ENCODE measurements at regions not wholly inside any gene's neighbourhood (a gene's known extent, or its start where the extent isn't known, plus 50 kb on each side); places are given as distances from the start of the nearest gene placed in this dataset.

DNA sequence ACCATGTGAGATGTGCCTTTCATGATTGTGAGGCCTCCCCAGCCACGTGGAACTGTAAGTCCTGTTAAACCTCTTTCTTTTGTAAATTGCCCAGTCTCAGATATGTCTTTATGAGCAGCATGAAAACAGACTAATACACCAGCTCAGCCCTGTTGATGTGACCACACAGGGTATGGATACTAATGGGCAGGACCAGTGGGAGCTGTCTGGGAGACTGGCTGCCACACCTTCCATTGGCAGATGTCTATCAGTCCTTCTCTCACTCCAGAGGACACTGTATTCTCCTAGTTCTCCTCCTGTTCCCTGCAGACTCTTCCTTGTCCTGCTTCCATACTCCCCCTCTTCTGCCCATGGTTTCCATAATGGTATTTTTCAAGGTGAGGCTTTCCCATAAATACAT, 104.4 kb downstream of the PRLHR start:
- no peaks in the 10 kb centered on the region for H3K79me2 ChIP-seq (ENCODE audit: low read length)
- ChIA-PET CTCF (no interaction called here), POLR2A (ENCODE audit: unreplicated experiment) (no interaction called here)
- no peak overlapping the region for H3K9ac ChIP-seq (ENCODE audit: low read length)
- TF ChIP-seq, protein P1, sequence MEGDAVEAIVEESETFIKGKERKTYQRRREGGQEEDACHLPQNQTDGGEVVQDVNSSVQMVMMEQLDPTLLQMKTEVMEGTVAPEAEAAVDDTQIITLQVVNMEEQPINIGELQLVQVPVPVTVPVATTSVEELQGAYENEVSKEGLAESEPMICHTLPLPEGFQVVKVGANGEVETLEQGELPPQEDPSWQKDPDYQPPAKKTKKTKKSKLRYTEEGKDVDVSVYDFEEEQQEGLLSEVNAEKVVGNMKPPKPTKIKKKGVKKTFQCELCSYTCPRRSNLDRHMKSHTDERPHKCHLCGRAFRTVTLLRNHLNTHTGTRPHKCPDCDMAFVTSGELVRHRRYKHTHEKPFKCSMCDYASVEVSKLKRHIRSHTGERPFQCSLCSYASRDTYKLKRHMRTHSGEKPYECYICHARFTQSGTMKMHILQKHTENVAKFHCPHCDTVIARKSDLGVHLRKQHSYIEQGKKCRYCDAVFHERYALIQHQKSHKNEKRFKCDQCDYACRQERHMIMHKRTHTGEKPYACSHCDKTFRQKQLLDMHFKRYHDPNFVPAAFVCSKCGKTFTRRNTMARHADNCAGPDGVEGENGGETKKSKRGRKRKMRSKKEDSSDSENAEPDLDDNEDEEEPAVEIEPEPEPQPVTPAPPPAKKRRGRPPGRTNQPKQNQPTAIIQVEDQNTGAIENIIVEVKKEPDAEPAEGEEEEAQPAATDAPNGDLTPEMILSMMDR (conservative IDR thresholded peaks at IDR 0.05; ENCODE audit: low read depth, low read length) = no peak
- TF ChIP-seq EZH2phosphoT487 (IDR thresholded peaks at IDR 0.05; ENCODE audit: borderline replicate concordance, low read length) (no peak), EZH2 (IDR thresholded peaks at IDR 0.05; ENCODE audit: low read length, unreplicated experiment) (no peak)
- no TSS peak for BruUV-seq (replicated peaks)
- H3F3A ChIP-seq (ENCODE audit: low read length, unreplicated experiment) = no peaks in the 10 kb centered on the region
- no peaks in the 10 kb centered on the region for H4K20me1 ChIP-seq (ENCODE audit: low read length)
- no peak overlapping the region for H3K4me2 ChIP-seq (ENCODE audit: low read length)
- H2AFZ ChIP-seq (ENCODE audit: low read length) = no peak overlapping the region
- H3K4me3 ChIP-seq (ENCODE audit: low read length) = no peak overlapping the region
- ATAC-seq = no peak
- no peak for DNase-seq
- H3K36me3 ChIP-seq (ENCODE audit: low read depth, low read length) = no peaks in the 10 kb centered on the region
- H3K27me3 ChIP-seq (ENCODE audit: low read length) = no peaks in the 10 kb centered on the region
- intact Hi-C loops (cut with micrococcal nuclease) = no loop called here
- no peaks in the 10 kb centered on the region for H3K9me2 ChIP-seq (replicated peaks; ENCODE audit: low read length)
- no peaks in the 10 kb centered on the region for H3K4me1 ChIP-seq (ENCODE audit: insufficient read depth, low read length)
- H3K9me3 ChIP-seq (ENCODE audit: low read length) = no peaks in the 10 kb centered on the region
- no peak overlapping the region for H3K27ac ChIP-seq (ENCODE audit: low read length)

- ChIA-PET CTCF (no interaction called here), POLR2A (ENCODE audit: unreplicated experiment) (no interaction called here)
- H3K9me3 ChIP-seq (ENCODE audit: low read length) = no peaks in the 10 kb centered on the region
- no peaks in the 10 kb centered on the region for H4K20me1 ChIP-seq (ENCODE audit: low read length)
- H3K9ac ChIP-seq (ENCODE audit: low read length) = no peak overlapping the region
- H3K4me3 ChIP-seq (ENCODE audit: low read length) = no peak overlapping the region
- H3K79me2 ChIP-seq (ENCODE audit: low read length) = no peaks in the 10 kb centered on the region
- H3K27ac ChIP-seq (ENCODE audit: low read length) = no peak overlapping the region
- no peak overlapping the region for H2AFZ ChIP-seq (ENCODE audit: low read length)
- TF ChIP-seq EZH2 (IDR thresholded peaks at IDR 0.05; ENCODE audit: low read length, unreplicated experiment) (no peak), EZH2phosphoT487 (IDR thresholded peaks at IDR 0.05; ENCODE audit: borderline replicate concordance, low read length) (no peak)
- TF ChIP-seq, protein P1 (conservative IDR thresholded peaks at IDR 0.05; ENCODE audit: low read depth, low read length) = no peak
- intact Hi-C loops (cut with micrococcal nuclease) = no loop called here
- H3K9me2 ChIP-seq (replicated peaks; ENCODE audit: low read length) = no peaks in the 10 kb centered on the region
- no TSS peak for BruUV-seq (replicated peaks)
- DNase-seq (no peak), ATAC-seq (no peak)
- H3F3A ChIP-seq (ENCODE audit: low read length, unreplicated experiment) = no peaks in the 10 kb centered on the region
- H3K27me3 ChIP-seq (ENCODE audit: low read length) = no peaks in the 10 kb centered on the region
- no peak overlapping the region for H3K4me2 ChIP-seq (ENCODE audit: low read length)
- no peaks in the 10 kb centered on the region for H3K4me1 ChIP-seq (ENCODE audit: insufficient read depth, low read length)
- H3K36me3 ChIP-seq (ENCODE audit: low read depth, low read length) = no peaks in the 10 kb centered on the region
Observed at GRCh38 chr10:118488710-118489497, 106.5 kb downstream of the PRLHR start.

- Histone ChIP-seq H2AFZ (ENCODE audit: low read length) (no peak overlapping the region), H3K79me2 (ENCODE audit: low read length) (no peaks in the 10 kb centered on the region), H3K27ac (ENCODE audit: low read length) (no peak overlapping the region), H3K4me3 (ENCODE audit: low read length) (no peak overlapping the region), H3K9me2 (replicated peaks; ENCODE audit: low read length) (no peaks in the 10 kb centered on the region), H3K36me3 (ENCODE audit: low read depth, low read length) (no peaks in the 10 kb centered on the region), H3K27me3 (ENCODE audit: low read length) (no peaks in the 10 kb centered on the region), H3F3A (ENCODE audit: low read length, unreplicated experiment) (no peaks in the 10 kb centered on the region), H4K20me1 (ENCODE audit: low read length) (no peaks in the 10 kb centered on the region), H3K9me3 (ENCODE audit: low read length) (no peaks in the 10 kb centered on the region), H3K4me1 (ENCODE audit: insufficient read depth, low read length) (no peaks in the 10 kb centered on the region), H3K4me2 (ENCODE audit: low read length) (no peak overlapping the region), H3K9ac (ENCODE audit: low read length) (no peak overlapping the region)
- ChIA-PET CTCF (no interaction called here), POLR2A (ENCODE audit: unreplicated experiment) (no interaction called here)
- BruUV-seq (replicated peaks) = no TSS peak
- intact Hi-C loops (cut with micrococcal nuclease) = no loop called here
- DNase-seq (no peak), ATAC-seq (no peak)
- no peak for TF ChIP-seq EZH2phosphoT487 (IDR thresholded peaks at IDR 0.05; ENCODE audit: borderline replicate concordance, low read length)
- TF ChIP-seq, protein P1 (conservative IDR thresholded peaks at IDR 0.05; ENCODE audit: low read depth, low read length) = no peak
- TF ChIP-seq EZH2 (IDR thresholded peaks at IDR 0.05; ENCODE audit: low read length, unreplicated experiment) = no peak
Observed at GRCh38 chr10:118485641-118486040, 109.8 kb downstream of the PRLHR start.

Measured in PC-3 (cell line).